Bone marrow (tissue), 2 donors: ENCODE measurements at regions not wholly inside any gene's neighbourhood (a gene's known extent, or its start where the extent isn't known, plus 50 kb on each side); places are given as distances from the start of the nearest gene placed in this dataset.
"Not testable (repeated sequence)": the region's sequence is repeated elsewhere in the genome, so short reads cannot be mapped to it uniquely, and the experiment has no call there.

Experiments used
- DNase-seq, 2 donors: peaks; one replicate each; lab custom pipeline; 2025; lab: John Stamatoyannopoulos, UW

- DNase-seq, result no peak
Observed at GRCh38 chr4:64822405-64822804, 413.2 kb upstream of the TECRL start.

GRCh38 chr4:64821219-64821976, 412.1 kb upstream of the TECRL start:
- no peak for DNase-seq

DNA sequence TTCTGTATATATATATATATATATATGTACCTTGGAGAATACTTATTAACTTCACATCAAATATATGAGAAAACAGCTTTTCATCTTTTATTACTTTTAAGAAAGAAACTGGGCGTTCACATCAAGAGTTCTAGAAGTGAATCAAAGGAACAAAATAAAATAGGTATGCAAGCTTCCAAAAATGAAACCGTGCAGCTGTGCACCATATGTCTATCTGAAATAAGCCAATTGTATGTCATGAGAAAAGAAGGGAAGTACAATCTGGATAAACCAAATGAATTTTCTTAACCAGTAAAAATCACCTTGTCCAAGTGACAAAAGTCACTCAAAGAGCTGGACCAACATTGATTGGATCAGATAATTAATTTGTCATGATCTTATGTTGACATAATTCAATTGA, 405.4 kb upstream of the TECRL start:
- DNase-seq, result no peak

DNA sequence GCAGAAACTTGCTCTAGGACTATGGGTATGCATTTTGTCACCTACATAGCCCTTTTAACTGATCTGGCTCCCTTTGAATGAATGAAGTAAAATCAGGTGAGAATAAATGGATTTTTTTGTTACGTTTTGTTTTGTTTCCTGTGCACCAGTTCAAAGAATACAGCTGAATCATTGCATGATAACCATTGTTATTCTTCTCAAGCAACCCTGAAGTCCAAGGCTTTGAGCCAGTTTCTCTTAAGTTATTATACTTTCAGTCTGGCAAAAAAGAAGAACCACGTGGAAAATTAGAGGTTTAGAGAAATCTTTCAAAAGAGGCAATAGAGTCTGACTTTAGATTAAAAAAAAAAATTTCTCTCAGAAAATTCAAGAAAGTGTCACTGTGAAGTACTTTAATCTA, 398.6 kb upstream of the TECRL start:
- DNase-seq, result no peak

DNA sequence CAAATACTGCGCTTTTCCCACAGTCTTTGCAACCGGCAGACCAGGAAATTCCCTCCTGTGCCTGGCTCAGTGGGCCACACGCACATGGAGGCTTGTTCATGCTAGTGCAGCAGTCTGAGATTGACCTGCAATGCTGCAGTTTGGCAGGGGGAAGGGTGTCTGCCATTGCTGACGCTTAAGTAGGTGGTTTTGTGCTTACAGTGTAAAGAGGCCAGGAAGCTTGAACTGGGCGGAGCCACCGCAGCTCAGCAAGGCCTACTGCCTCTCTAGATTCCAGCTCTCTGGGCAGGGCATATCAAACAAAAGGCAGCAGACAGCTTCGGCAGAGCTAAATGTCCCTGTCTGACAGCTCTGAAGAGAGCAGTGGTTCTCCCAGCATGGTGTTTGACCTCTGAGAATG, 390.5 kb upstream of the TECRL start:
- no peak for DNase-seq

- DNase-seq, result not testable (repeated sequence)
Observed at GRCh38 chr4:64798828-64799227, 389.6 kb upstream of the TECRL start.

DNA sequence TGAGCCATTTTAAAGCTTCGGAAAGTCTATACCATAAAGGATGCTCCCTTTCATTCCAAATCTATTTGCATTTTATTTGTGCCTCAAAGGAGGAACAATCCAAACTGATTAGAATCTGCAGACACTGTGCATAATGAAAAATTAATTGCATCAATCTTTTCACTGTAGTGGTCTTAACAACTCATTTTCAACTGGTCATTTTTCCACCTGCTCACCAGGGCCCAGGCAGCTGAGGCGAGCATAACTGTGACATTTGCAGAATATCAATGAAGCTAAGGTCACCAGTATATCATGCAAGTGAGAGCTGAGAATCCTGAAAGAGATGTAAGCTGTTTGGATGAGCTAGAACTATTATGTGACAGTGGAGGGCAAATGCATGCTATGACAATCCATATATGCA, 387.3 kb upstream of the TECRL start:
- DNase-seq, result no peak

- no peak for DNase-seq
Observed at GRCh38 chr4:64784125-64784524, 374.9 kb upstream of the TECRL start.

- peak in 1 of 2 donors; percentile 1 for DNase-seq
Observed at GRCh38 chr4:64781737-64782326, 372.6 kb upstream of the TECRL start.

DNA sequence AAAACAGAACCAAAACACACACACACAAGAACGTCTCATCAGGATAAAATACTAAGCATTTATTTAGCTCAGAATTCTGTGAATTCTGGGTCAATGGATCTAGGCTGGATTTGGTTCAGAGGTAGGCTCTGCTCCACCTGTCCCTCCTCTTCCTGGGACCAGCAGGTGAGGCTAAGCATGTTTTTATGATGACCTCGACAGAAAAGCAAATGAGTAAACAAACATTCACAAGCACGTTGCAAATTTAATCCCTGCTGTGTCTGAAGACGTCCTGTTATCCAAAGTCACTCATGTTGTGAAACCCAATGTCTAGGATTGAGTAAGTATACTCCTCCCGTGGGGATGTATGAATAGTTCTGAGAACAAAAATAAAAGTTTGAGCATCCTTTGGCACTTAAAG, 371.4 kb upstream of the TECRL start:
- no peak for DNase-seq

DNA sequence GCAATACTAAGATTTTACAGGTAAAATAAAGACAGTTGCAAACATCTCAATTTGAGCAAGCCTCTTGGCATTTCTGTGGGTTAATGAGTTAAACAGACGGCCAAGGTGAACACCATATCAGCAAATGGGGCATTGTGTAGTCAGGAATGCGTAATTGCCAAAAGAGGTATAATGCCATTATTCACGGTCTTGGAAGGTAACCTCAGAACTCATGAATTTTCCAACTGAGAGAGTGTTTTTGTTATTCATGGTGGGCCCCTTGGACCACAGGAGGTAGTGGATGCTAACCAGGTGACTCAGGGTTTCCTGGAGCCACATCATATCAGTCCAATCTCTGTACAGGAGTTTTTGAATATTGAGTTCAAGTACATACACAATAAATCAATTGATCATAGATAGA, 368.0 kb upstream of the TECRL start:
- no peak for DNase-seq

DNA sequence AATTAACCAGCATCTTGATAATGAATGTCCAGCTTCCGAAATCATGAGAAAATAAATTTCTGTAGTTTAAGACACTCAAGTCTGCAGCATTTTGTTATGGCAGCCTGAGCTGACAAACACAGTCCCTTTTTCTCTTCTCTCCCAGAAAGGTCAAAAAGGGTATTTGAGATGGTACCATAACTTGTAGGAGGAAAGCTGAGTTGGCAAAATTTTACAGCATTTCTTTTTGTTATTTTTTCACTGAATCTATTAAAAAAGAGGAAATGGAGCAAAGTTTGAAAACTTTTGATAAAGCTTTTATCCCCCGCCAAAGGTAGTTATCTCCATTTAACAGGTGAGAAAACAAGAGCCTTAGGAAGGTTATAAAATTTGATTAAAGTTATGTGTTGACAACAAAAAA, 367.6 kb upstream of the TECRL start:
- DNase-seq, result no peak

GRCh38 chr4:64774626-64775025, 365.4 kb upstream of the TECRL start:
- no peak for DNase-seq

DNA sequence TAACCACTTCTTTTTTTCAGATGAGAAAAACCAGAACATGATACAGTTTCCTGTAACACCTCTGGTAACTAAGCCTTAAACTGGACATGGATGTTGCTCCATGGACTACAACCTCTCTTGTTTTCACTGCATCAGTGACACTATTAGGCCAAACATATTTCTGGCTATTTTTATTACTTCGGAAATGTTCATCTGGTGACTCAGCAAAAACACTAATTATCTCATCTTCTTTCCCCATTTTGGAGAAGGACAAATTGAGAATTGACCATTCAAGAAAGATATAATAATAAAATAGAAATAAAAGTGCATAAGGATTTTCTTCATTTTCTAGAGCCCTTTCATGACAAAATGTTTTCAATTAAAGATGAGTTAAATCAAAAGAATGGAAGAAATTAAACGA, 361.9 kb upstream of the TECRL start:
- DNase-seq, result no peak

DNA sequence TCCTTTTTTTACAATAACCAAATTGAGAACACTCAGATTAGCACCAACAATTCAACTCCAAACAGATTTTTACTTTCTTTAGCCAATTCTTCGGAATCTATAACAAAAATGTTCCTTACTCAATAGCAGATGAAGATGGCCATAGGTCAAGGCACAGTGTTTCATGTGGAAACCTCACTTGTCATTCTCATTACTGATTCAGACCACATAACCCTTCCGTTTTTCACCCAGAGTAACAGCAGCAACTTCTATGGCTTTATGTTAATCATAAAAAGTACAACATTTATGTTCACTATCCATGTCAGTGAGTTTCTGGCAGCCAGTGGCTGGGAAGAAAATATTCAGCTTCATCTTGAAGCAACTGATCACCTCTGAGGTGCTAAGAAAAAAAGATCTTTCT, 358.3 kb upstream of the TECRL start:
- DNase-seq, result no peak

GRCh38 chr4:64766565-64766964, 357.3 kb upstream of the TECRL start:
- no peak for DNase-seq

DNA sequence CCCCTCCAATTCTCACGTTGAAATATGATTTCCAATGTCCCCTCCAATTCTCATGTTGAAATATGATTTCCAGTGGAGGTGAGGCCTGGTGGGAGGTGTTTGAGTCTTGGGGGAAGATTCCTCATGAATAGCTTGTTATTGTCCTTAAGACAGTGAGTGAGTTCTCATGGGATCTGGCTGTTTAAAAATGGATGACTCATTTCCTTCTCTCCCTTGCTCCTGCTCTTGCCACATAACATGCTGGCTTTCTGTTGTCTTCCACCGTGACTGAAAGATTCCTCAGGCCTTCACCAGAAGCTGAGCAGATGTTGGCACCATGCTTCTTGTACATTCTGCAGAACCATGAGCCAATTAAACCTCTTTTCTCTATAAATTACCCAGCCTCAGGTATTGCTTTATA, 346.8 kb upstream of the TECRL start:
- DNase-seq, result no peak

DNA sequence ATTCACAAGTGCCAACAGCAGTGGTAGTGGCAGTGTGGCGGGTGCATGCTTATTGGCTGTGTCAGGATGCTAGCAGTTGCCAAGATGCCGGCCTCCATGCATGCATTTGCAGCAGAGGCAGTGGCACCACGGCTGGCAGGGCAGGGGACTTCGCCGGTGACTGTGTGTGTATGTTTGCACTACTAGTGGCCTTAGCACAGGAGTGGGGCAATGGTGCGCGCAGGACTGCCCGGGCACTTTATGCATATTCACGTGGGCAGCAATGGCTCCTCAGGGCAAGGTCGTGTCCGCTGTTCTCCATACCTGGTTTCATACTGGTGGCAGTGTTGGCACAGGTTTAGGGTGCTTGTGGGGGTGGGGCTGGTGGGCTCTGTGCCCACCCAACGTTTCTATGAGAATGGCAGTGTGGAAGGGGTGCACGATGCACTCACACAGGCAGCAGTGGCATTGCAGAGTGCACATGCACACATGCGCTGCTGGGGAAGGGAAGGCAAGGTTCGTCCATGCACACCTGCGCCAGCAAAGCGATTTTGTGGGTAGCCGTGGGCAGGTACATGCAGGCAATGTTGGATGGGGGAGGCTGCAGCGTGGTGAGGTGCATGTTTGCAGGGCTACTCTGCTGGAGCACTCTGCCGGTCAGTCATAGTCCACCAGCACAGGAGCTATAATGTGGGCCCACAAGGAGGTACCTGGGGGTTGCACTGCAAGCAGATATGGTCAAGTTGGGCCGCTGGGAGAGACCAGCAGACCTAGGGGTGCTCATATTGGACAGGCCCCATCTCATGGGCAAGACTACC, 338.9 kb upstream of the TECRL start:
- DNase-seq, result no peak

DNA sequence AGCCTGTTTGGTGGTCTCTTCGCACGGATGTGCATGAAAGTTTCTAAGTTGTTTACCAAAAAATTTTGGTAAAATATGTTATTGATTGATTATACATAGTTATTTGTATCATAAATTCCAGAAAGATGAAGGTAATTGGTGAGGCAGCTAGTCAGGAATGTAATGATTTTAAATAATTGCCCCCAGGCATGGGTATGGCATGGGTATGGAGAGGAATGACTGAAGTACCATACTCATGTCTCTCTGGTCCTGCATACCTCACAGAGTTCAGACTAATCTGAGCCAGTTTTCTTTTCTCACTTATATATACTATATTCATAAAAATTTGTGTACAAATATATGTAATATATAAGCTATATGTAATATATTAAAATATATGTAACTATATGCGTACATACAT, 329.0 kb upstream of the TECRL start:
- DNase-seq, result no peak

GRCh38 chr4:64737854-64738138, 328.5 kb upstream of the TECRL start:
- not testable (repeated sequence) for DNase-seq

- no peak for DNase-seq
Observed at GRCh38 chr4:64737026-64737853, 328.0 kb upstream of the TECRL start.

DNA sequence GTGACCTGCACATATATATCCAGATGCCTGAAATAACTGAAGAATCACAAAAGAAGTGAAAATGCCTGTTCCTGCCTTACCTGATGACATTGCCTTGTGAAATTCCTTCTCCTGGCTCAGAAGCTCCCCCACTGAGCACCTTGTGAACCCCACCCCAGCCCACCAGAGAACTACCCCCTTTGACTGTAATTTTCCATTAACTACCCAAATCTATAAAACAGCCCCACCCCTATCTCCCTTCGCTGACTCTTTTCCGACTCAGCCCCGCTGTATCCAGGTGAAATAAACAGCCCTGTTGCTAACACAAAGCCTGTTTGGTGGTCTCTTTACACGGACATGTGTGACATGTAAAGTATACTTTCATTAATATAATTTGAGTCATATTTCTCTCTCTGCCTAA, 320.3 kb upstream of the TECRL start:
- DNase-seq, result no peak

DNA sequence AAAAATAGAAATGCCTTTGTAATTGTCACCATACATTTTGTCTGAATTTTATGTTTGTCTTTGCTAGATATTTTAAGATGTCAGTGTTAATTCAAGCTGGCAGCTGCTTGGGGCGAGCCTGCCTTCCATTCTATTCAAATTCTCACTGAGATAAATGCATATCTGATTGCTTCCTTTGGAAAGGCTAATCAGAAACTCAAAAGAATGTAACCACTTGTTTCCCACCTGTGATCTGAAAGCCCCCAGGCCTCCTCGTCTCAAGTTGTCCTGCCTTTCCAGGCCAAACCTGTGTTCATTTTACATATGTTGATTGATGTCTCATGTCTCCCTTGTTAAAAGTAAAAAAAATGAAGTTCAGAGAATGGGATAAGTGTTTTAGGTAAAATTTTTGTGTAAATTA, 318.7 kb upstream of the TECRL start:
- DNase-seq, result no peak
